HPDE6-E6E7 (cell line): ENCODE measurements at regions not wholly inside any gene's neighbourhood (a gene's known extent, or its start where the extent isn't known, plus 50 kb on each side); places are given as distances from the start of the nearest gene placed in this dataset.
"Not testable (repeated sequence)": the region's sequence is repeated elsewhere in the genome, so short reads cannot be mapped to it uniquely, and the experiment has no call there.

Source experiments
- DNase-seq: peaks from one replicate; pipeline ENCODE4 v3.0.0; 2011; ENCODE audit warnings: missing footprints; ENCODE audit errors: extremely low spot score

- no peak for DNase-seq
Observed at GRCh38 chr1:104309673-104310072, 560.0 kb downstream of the AMY1C start.

- DNase-seq = no peak
Observed at GRCh38 chr1:104315823-104316222, 566.1 kb downstream of the AMY1C start.

GRCh38 chr1:104322131-104322530 is 572.4 kb downstream of the AMY1C start:
- DNase-seq = no peak

- no peak for DNase-seq
Observed at GRCh38 chr1:104329278-104329677, 579.6 kb downstream of the AMY1C start.

GRCh38 chr1:104331763-104332162 is 582.1 kb downstream of the AMY1C start:
- DNase-seq = no peak

GRCh38 chr1:104337927-104338326 is 588.2 kb downstream of the AMY1C start:
- not testable (repeated sequence) for DNase-seq

GRCh38 chr1:104341944-104342343 is 592.2 kb downstream of the AMY1C start:
- no peak for DNase-seq

- DNase-seq = no peak
Observed at GRCh38 chr1:104348277-104348676, 598.6 kb downstream of the AMY1C start.

- DNase-seq = no peak
Observed at GRCh38 chr1:104353580-104353979, 603.9 kb downstream of the AMY1C start.

- DNase-seq = no peak
Observed at GRCh38 chr1:104358086-104358485, 608.4 kb downstream of the AMY1C start.

- DNase-seq = no peak
Observed at GRCh38 chr1:104358621-104359020, 608.9 kb downstream of the AMY1C start.

GRCh38 chr1:104378414-104378813 is 628.7 kb downstream of the AMY1C start:
- DNase-seq = no peak

- DNase-seq = no peak
Observed at GRCh38 chr1:104380003-104380402, 630.3 kb downstream of the AMY1C start.

GRCh38 chr1:104387716-104388508 is 638.2 kb downstream of the AMY1C start:
- DNase-seq = no peak

GRCh38 chr1:104392552-104392951 is 642.9 kb downstream of the AMY1C start:
- no peak for DNase-seq

- no peak for DNase-seq
Observed at GRCh38 chr1:104402178-104402577, 652.5 kb downstream of the AMY1C start.

- DNase-seq = no peak
Observed at GRCh38 chr1:104403883-104404282, 654.2 kb downstream of the AMY1C start.

GRCh38 chr1:104406728-104407127 is 657.0 kb downstream of the AMY1C start:
- no peak for DNase-seq

GRCh38 chr1:104408268-104408667 is 658.6 kb downstream of the AMY1C start:
- no peak for DNase-seq

- no peak for DNase-seq
Observed at GRCh38 chr1:104435255-104435654, 685.6 kb downstream of the AMY1C start.

- DNase-seq = no peak
Observed at GRCh38 chr1:104440011-104440410, 690.3 kb downstream of the AMY1C start.

GRCh38 chr1:104456724-104457123 is 707.0 kb downstream of the AMY1C start:
- no peak for DNase-seq

GRCh38 chr1:104459886-104460285 is 710.2 kb downstream of the AMY1C start:
- no peak for DNase-seq

GRCh38 chr1:104460880-104461279 is 711.2 kb downstream of the AMY1C start:
- no peak for DNase-seq
